Motor neuron (in vitro differentiated cells): ENCODE measurements at regions not wholly inside any gene's neighbourhood (a gene's known extent, or its start where the extent isn't known, plus 50 kb on each side); places are given as distances from the start of the nearest gene placed in this dataset.
A peak's percentile ranks its signal among the peaks of the same experiment; 100 is the strongest.

ENCODE experiments used
- ATAC-seq, 8 experiments: fragments of 200-7000 bp; cut with Tn5 transposase; replicated peaks in 6 of 8; 2 replicates each; pipeline ENCODE4 v1.8.0; 2021; ENCODE audit warnings: mild to moderate bottlenecking in 8 of 8, moderate library complexity in 8 of 8
- H3K27ac ChIP-seq, 2 donors: fragments of 250-450 bp; sonication (Bioruptor Pico); 2 replicates each; pipeline ENCODE4 v1.9.0; 2021; ENCODE audit warnings: antibody characterized with exemption in 2 of 2, mild to moderate bottlenecking in 2 of 2, moderate library complexity in 1 of 2
- H3K4me1 ChIP-seq, 2 donors: fragments of 250-450 bp; sonication (Bioruptor Pico); replicated peaks in 1 of 2; 2 replicates each; pipeline ENCODE4 v1.6.1; 2021; ENCODE audit warnings: antibody characterized with exemption in 2 of 2, mild to moderate bottlenecking in 2 of 2, moderate library complexity in 1 of 2
- H3K4me3 ChIP-seq, 5 donors: fragments of 250-450 bp; sonication (Bioruptor Pico); 2 replicates each; pipeline ENCODE4 v1.9.0; 2021; ENCODE audit warnings: antibody characterized with exemption in 5 of 5, mild to moderate bottlenecking in 5 of 5, moderate library complexity in 4 of 5
- WGBS, 10 experiments: fragments of 450-650 bp; shearing (Covaris generic); methylation state at CpG; one replicate each; pipeline ENCODE4 v1.0.0; 2022; 5-methylcytosine and 5-hydroxymethylcytosine counted together
- in situ Hi-C, 9 experiments: fragments of 400-800 bp; cut with MboI; loops; one replicate each; pipeline ENCODE4 v1.15.0; 2021; ENCODE audit warnings: low sequenced_read_pairs in 9 of 9, low pct_unique_long_range_greater_than_20kb in 2 of 9; ENCODE audit not compliant: unreplicated experiment in 9 of 9

GRCh38 chr13:30359991-30360390, 52.6 kb upstream of the KATNAL1 start:
- Histone ChIP-seq H3K4me1 (peaks cover 13 to 24% of the 10 kb centered on the region in 2 donors), H3K27ac (no peak overlapping the region), H3K4me3 (no peak overlapping the region)
- in situ Hi-C loops, result no loop called here
- ATAC-seq, result no peak
- 40 to 100% (median 78%) methylated on average over 1 to 2 of the region's 2 CpGs; no CpG with 5 or more reads in 3 of the 10 experiments for WGBS, 10 experiments

- ATAC-seq, result no peak
- Histone ChIP-seq H3K4me1 (peaks cover 7 to 18% of the 10 kb centered on the region in 2 donors), H3K4me3 (no peak overlapping the region), H3K27ac (no peak overlapping the region)
- 52 to 100% (median 84%) methylated on average over 1 to 2 of the region's 3 CpGs; no CpG with 5 or more reads in 3 of the 10 experiments for WGBS, 10 experiments
- in situ Hi-C loops, result no loop called here
Observed at GRCh38 chr13:30360586-30360985, 53.2 kb upstream of the KATNAL1 start.

DNA sequence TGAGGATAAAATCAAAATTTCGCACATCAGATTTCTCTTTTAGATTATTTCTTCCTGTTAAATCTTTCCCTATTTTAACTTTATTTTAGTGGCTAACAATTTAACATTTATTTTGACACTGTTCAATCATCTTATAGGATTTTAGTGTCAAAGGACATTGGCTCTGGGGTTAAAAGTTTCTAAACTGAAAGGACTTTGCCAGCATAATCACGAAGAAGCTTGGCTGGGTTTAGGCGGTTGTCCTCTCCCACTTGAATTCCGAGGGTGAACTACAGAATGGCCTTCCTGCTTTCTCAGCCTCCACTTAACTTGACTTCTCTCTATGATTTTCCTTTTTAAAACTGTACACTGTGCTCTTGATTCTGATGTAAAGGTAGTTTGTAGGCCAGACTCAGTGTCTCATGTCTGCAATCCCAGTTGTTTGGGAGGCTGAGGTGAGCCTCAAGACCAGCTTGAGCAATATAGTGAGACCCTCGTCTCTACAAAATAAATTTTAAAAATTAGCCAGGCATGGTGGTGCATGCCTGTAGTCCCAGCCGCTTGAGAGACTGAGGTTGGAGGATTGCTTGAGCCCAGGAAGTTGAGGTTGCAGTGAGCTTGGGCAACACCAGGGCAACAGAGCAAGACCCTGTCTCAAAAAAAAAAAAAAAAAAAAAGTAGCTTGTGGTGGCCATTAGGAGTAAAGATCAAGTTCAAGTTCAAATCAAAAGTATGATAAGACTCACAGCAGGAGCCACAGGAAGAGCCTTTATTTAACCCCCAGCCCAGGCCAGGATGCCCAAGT, 54.8 kb upstream of the KATNAL1 start:
- ATAC-seq, result no peak
- WGBS, 10 experiments, result 37 to 100% (median 85%) methylated on average over 1 to 6 of the region's 6 CpGs
- in situ Hi-C loops, result no loop called here
- H3K4me3 ChIP-seq, result no peak overlapping the region
- H3K4me1 ChIP-seq, result peaks cover 6 to 17% of the 10 kb centered on the region in 2 donors
- no peak overlapping the region for H3K27ac ChIP-seq

GRCh38 chr13:30362869-30363268, 55.5 kb upstream of the KATNAL1 start:
- no peak overlapping the region for H3K4me3 ChIP-seq
- in situ Hi-C loops, result no loop called here
- H3K27ac ChIP-seq, result peak overlapping the region in 1 of 2 donors; percentile 3
- peaks cover 6 to 17% of the 10 kb centered on the region in 2 donors for H3K4me1 ChIP-seq
- peak in 4 of 8 experiments; percentile 42 to 56 (median 54) for ATAC-seq
- 30 to 91% (median 76%) methylated on average over 5 to 12 of the region's 12 CpGs; no CpG with 5 or more reads in 1 of the 10 experiments for WGBS, 10 experiments

GRCh38 chr13:30363725-30364124, 56.4 kb upstream of the KATNAL1 start:
- Histone ChIP-seq H3K27ac (no peak overlapping the region), H3K4me1 (peaks cover 6 to 13% of the 10 kb centered on the region in 2 donors), H3K4me3 (no peak overlapping the region)
- 67 to 100% (median 89%) methylated on average over 1 to 5 of the region's 5 CpGs; no CpG with 5 or more reads in 5 of the 10 experiments for WGBS, 10 experiments
- ATAC-seq, result no peak
- in situ Hi-C loops, result no loop called here

DNA sequence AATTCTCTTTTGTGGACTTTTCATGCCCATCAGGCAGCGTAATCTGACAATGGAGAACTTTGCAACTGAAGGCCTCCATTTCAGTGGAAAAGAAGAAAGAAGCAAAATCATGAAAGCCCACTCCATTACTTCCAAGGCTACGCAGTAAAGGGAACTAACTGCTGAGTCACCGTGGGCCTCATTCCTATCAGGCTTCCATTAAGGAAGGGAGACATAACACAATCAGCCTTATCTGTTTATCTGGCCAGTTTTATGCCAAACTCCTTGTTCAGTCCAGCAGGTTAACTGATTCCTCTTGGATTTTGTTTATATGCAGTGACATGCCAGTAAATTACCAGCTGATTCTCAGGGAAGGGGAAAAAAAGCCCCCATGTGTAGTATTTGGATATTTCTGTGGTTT, 56.8 kb upstream of the KATNAL1 start:
- no peak for ATAC-seq
- H3K27ac ChIP-seq, result no peak overlapping the region
- WGBS, 10 experiments, result 60 to 100% (median 85%) methylated on average over 1 to 3 of the region's 3 CpGs; no CpG with 5 or more reads in 2 of the 10 experiments
- no peak overlapping the region for H3K4me3 ChIP-seq
- in situ Hi-C loops, result no loop called here
- H3K4me1 ChIP-seq, result peaks cover 6 to 9% of the 10 kb centered on the region in 2 donors

GRCh38 chr13:30364876-30365275, 57.4 kb upstream of the UBE2L5 start:
- ATAC-seq, result no peak
- in situ Hi-C loops, result no loop called here
- Histone ChIP-seq H3K27ac (no peak overlapping the region), H3K4me3 (no peak overlapping the region), H3K4me1 (peaks cover 6 to 7% of the 10 kb centered on the region in 2 donors)
- WGBS, 10 experiments, result 18 to 100% (median 74%) methylated on average over 3 to 7 of the region's 7 CpGs; no CpG with 5 or more reads in 2 of the 10 experiments

DNA sequence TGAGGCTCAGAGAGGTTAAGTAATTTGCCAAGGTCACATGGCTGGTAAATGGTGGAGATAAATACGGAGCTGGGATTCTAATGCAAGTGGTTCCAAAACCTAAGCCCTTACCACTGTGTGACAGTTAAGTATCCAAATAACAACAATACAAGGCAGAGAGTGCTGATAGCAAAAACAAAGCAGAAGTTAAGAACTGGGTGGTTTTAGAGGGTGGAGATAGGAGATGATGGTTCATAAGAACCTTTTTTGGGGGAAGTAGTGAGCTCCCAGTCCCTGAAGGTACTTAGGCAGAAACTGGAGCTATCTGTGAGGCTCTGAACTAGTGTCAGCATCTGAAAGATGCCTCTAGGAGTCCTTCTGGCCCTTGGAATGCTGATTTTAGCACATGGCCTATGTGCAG, 56.2 kb upstream of the UBE2L5 start:
- WGBS, 10 experiments, result 100% methylated on average over 1 of the region's 1 CpG; no CpG with 5 or more reads in 8 of the 10 experiments
- Histone ChIP-seq H3K4me3 (no peak overlapping the region), H3K27ac (no peak overlapping the region), H3K4me1 (peaks cover 6 to 10% of the 10 kb centered on the region in 2 donors)
- in situ Hi-C loops, result no loop called here
- ATAC-seq, result no peak

DNA sequence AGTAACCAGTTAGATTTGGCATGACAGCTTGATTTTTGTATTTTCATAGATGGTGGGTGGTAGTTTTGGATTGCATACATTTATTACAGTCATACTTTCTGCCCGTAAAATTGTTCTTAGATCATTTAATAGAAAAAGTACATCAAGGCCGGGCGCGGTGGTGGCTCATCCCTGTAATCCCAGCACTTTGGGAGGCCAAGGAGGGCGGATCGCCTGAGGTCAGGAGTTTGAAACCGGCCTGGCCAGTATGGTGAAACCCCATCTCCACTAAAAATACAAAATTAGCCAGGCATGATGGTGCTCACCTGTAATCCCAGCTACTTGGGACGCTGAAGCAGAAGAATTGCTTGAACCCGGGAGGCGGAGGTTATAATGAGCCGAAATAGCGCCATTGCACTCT, 55.0 kb upstream of the UBE2L5 start:
- ATAC-seq, result no peak
- in situ Hi-C loops, result no loop called here
- WGBS, 10 experiments, result 50 to 96% (median 92%) methylated on average over 1 to 10 of the region's 12 CpGs; no CpG with 5 or more reads in 1 of the 10 experiments
- no peak overlapping the region for H3K4me3 ChIP-seq
- H3K4me1 ChIP-seq, result peaks cover 6 to 10% of the 10 kb centered on the region in 2 donors
- no peak overlapping the region for H3K27ac ChIP-seq

GRCh38 chr13:30370146-30370545, 52.1 kb upstream of the UBE2L5 start:
- in situ Hi-C loops, result no loop called here
- WGBS, 10 experiments, result 100% methylated on average over 1 of the region's 1 CpG; no CpG with 5 or more reads in 7 of the 10 experiments

DNA sequence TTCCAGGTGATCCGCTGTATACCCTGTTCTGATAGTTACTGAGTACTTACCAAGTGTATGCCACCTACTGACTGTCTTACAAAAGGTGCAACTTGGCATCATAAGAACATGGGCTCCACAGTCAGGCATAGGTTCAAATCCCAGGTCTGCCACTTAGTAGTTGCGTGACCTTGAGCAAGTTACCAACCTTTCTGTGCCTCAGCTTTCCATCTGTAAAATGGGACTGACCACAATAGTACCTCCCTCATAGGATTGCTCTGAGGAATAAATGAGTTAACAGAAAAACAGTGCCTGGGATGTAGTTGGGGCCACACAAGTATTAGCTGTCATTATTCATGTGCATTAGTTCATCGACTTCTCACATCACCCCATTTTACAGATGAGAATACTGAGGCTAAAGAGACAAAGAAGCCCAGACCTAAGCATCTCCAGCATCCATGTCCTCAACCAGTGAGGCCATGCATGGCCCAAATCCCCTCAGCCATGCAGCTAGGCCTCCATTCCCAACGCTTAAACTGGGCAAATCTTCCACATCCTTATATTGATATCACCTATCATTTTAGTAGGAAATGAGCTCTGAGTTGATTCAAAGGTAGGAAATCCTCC, 51.3 kb upstream of the UBE2L5 start:
- no peak overlapping the region for H3K4me3 ChIP-seq
- peaks cover 0 to 15% of the 10 kb centered on the region in 2 donors for H3K4me1 ChIP-seq
- no peak overlapping the region for H3K27ac ChIP-seq
- 64 to 100% (median 85%) methylated on average over 1 to 4 of the region's 4 CpGs; no CpG with 5 or more reads in 4 of the 10 experiments for WGBS, 10 experiments
- no peak for ATAC-seq
- in situ Hi-C loops, result no loop called here

More at GRCh38 chr13:30370146-30370545, 52.1 kb upstream of the UBE2L5 start:
- H3K4me3 ChIP-seq, result no peak overlapping the region
- no peak overlapping the region for H3K27ac ChIP-seq
- ATAC-seq, result no peak
- H3K4me1 ChIP-seq, result peaks cover 0 to 14% of the 10 kb centered on the region in 2 donors

DNA sequence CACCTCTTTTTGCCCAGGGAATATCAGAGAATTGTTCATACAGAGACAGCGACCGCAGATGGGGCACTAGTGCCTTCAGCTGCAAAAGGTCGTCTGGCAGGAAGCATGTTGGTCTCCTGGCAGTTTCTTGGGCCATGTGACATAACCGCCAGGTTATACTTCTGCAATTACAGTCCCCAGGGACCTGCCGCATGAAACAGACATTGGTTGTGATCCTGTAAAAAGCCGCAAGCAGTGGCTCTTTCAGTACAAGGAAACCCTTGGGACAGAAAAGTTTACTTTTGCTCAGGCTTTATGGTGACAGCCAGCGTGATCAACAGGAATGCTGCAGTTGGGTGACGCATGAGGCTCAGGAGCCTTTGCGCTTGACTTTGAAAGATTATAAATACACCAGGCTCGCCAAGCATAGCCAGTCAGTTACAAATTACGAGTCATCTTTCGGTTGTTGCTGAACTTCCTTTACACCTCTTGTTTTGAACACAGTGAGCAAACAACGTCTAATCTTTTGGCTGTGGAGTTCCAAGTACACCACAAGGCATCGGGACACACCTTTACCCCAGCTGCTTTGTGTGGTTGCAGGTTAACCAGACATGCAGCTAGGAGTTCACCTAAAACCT, 50.5 kb upstream of the UBE2L5 start:
- H3K4me1 ChIP-seq, result peaks cover 0 to 15% of the 10 kb centered on the region in 2 donors
- ATAC-seq, result peak in 1 of 8 experiments; percentile 12
- H3K27ac ChIP-seq, result no peak overlapping the region
- WGBS, 10 experiments, result 33 to 85% (median 81%) methylated on average over 1 to 14 of the region's 14 CpGs; no CpG with 5 or more reads in 2 of the 10 experiments
- H3K4me3 ChIP-seq, result no peak overlapping the region
- in situ Hi-C loops, result no loop called here
